Omental fat pad (tissue), 3 donors: ENCODE measurements at regions not wholly inside any gene's neighbourhood (a gene's known extent, or its start where the extent isn't known, plus 50 kb on each side); places are given as distances from the start of the nearest gene placed in this dataset.

ENCODE experiments used
- ATAC-seq: fragments of 150-250 bp; one replicate; pipeline ENCODE4 v1.9.1; 2016; ENCODE audit warnings: mild to moderate bottlenecking, moderate library complexity; ENCODE audit not compliant: low FRiP score
- DNase-seq: peaks from one replicate; pipeline ENCODE4 v3.0.0-alpha.2; 2019; ENCODE audit warnings: low spot score
- CTCF ChIP-seq, 3 donors: fragments of 450-650 bp; IDR thresholded peaks; one replicate each; pipeline ENCODE4 v1.5.1; 2016 to 2017; ENCODE audit warnings: antibody characterized with exemption in 3 of 3, mild to moderate bottlenecking in 3 of 3, moderate library complexity in 2 of 3

- DNase-seq: no peak
- no peak for TF ChIP-seq CTCF (IDR thresholded peaks at IDR 0.05)
- ATAC-seq: no peak
Measured at GRCh38 chr6:103255132-103255531, 1604.6 kb downstream of the HACE1 start.

DNA sequence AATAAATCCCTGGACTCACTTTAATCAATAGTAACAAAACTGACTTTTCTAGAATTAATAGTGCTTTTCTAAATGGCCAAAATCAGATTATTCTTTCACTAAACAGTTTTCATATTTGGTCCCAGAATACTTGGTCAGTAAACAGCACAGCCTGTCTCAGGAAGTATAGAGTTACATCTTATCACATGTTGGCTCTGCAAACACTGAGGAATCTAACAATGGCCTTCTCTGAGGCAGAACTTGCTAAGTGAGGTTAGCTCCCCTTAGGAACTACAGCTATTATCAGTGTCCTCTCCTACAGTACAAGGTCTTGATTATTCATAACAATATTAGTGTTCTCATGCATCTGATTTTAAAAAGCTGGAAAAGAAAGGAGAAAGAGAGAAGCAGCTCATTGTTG lies 1622.8 kb downstream of the HACE1 start:
- TF ChIP-seq CTCF (IDR thresholded peaks at IDR 0.05): no peak
- DNase-seq (no peak), ATAC-seq (no peak)

DNA sequence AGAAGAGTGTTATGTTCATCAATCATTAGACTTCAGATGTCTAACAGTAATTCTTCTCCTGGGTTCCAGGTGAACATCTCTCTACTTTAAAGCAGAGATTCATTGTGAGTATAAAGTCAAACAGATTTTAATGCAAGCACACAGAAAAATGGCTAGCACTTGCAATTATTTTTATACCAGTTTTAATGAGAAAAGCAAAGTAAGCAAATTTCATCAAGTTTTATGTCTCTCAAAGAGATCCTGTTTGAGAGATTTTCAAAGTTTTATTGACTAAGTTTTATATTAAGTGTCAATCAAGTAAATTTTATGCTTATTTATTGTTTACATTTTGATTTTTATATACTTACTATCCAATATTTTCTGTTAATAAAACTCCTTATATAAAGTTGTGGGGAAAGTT lies 1628.5 kb downstream of the HACE1 start:
- no peak for TF ChIP-seq CTCF (IDR thresholded peaks at IDR 0.05)
- ATAC-seq (no peak), DNase-seq (no peak)

GRCh38 chr6:103215847-103216246 lies 1643.9 kb downstream of the HACE1 start:
- ATAC-seq (no peak), DNase-seq (no peak)
- no peak for TF ChIP-seq CTCF (IDR thresholded peaks at IDR 0.05)

DNA sequence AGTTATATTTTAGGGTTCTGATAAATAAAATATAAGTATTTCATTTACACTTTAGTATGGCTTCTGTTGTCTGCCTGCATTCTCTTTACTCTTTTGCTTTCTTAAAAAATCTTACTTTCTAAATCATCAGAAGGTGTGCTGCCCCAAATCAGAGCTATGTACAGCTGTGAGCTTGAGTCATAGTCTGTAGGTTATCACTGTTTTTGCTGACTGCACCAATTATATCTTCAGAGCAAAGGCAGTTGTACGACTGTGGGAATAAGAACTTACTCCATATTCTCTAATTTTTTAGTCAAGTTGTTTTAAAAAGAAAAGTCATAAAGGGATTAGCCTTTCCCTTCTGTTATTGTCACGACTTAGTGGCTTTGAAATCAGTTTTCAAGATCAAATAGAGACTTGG lies 1649.0 kb downstream of the HACE1 start:
- TF ChIP-seq CTCF (IDR thresholded peaks at IDR 0.05): no peak
- DNase-seq (no peak), ATAC-seq (no peak)

DNA sequence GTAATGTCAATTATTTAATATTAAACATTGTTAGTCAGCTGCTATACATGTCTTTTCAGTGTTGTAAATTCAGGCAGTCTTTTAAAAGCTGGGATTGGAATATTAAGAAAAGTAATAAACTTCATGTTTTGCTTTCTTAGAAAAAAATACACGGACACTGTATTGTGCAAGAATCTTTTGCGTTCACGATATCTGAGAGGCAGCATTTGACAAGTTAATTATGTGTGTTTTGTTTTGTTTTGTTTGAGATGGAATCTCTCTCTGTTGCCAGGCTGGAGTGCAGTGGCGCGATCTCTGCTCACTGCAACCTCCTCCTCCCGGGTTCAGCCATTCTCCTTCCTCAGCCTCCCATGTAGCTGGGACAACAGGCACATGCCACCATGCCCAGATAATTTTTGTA lies 1661.3 kb downstream of the HACE1 start:
- no peak for TF ChIP-seq CTCF (IDR thresholded peaks at IDR 0.05)
- DNase-seq (no peak), ATAC-seq (no peak)

- no peak for TF ChIP-seq CTCF (IDR thresholded peaks at IDR 0.05)
- no peak for DNase-seq
- ATAC-seq: no peak
Measured at GRCh38 chr6:103193413-103193812, 1666.3 kb downstream of the HACE1 start.
